CD4-positive, alpha-beta T cell treated with Interleukin-17A for 1 hour (primary cell): ENCODE measurements at regions not wholly inside any gene's neighbourhood (a gene's known extent, or its start where the extent isn't known, plus 50 kb on each side); places are given as distances from the start of the nearest gene placed in this dataset.
A peak's percentile ranks its signal among the peaks of the same experiment; 100 is the strongest.
"Not testable (repeated sequence)": the region's sequence is repeated elsewhere in the genome, so short reads cannot be mapped to it uniquely, and the experiment has no call there.

Experiments used
- DNase-seq: peaks from one replicate; pipeline ENCODE4 v3.0.0-alpha.2; 2020

GRCh38 chr3:178967177-178967532 lies 104.5 kb downstream of the ZMAT3 start:
- no peak for DNase-seq

GRCh38 chr3:178966299-178967176 lies 105.1 kb downstream of the ZMAT3 start:
- peak; percentile 12 for DNase-seq

- DNase-seq: no peak
These were observed 107.1 kb downstream of the ZMAT3 start for GRCh38 chr3:178964551-178964950.

- DNase-seq: no peak
These were observed 110.7 kb downstream of the ZMAT3 start for GRCh38 chr3:178960918-178961317.

- no peak for DNase-seq
These were observed 111.4 kb downstream of the ZMAT3 start for GRCh38 chr3:178960181-178960580.

- DNase-seq: no peak
These were observed 120.9 kb downstream of the ZMAT3 start for GRCh38 chr3:178950676-178951075.

GRCh38 chr3:178949896-178950295 lies 121.7 kb downstream of the ZMAT3 start:
- DNase-seq: no peak

GRCh38 chr3:178948546-178948945 lies 123.1 kb downstream of the ZMAT3 start:
- DNase-seq: no peak

GRCh38 chr3:178947738-178948137 lies 123.9 kb downstream of the ZMAT3 start:
- no peak for DNase-seq

GRCh38 chr3:178942261-178942660 lies 129.3 kb downstream of the ZMAT3 start:
- DNase-seq: not testable (repeated sequence)

GRCh38 chr3:178930116-178930515 lies 141.5 kb downstream of the ZMAT3 start:
- DNase-seq: no peak

GRCh38 chr3:178916223-178916622 lies 155.4 kb downstream of the ZMAT3 start:
- DNase-seq: no peak

- DNase-seq: no peak
These were observed 156.2 kb downstream of the ZMAT3 start for GRCh38 chr3:178915365-178915764.

GRCh38 chr3:178907081-178907480 lies 164.5 kb downstream of the ZMAT3 start:
- no peak for DNase-seq

- no peak for DNase-seq
These were observed 170.4 kb downstream of the ZMAT3 start for GRCh38 chr3:178901204-178901603.

GRCh38 chr3:178900029-178900646 lies 171.5 kb downstream of the ZMAT3 start:
- DNase-seq: no peak

GRCh38 chr3:178895178-178895789 lies 176.3 kb downstream of the ZMAT3 start:
- no peak for DNase-seq
